GM23248 (cell line): ENCODE measurements at regions not wholly inside any gene's neighbourhood (a gene's known extent, or its start where the extent isn't known, plus 50 kb on each side); places are given as distances from the start of the nearest gene placed in this dataset.

Source experiments
- DNase-seq: peaks from one replicate; pipeline ENCODE4 v3.0.0-alpha.2; 2015
- H2AFZ ChIP-seq: fragments of 200-600 bp; sonication (generic); 2 replicates; pipeline ENCODE4 v1.6.1; 2016; ENCODE audit warnings: antibody characterized with exemption
- H3F3A ChIP-seq: fragments of 200-600 bp; sonication (generic); 2 replicates; pipeline ENCODE4 v1.6.1; 2016; ENCODE audit warnings: mild to moderate bottlenecking, antibody characterized with exemption, mixed run types; ENCODE audit not compliant: insufficient read depth
- H3K27ac ChIP-seq: fragments of 200-600 bp; sonication (generic); 2 replicates; pipeline ENCODE4 v1.5.1; 2016; ENCODE audit warnings: mild to moderate bottlenecking
- H3K27me3 ChIP-seq: fragments of 200-600 bp; sonication (generic); replicated peaks from 2 replicates; pipeline ENCODE4 v1.6.1; 2016; ENCODE audit warnings: mild to moderate bottlenecking; ENCODE audit not compliant: insufficient read depth
- H3K36me3 ChIP-seq: fragments of 200-600 bp; sonication (generic); 2 replicates; pipeline ENCODE4 v1.6.1; 2016; ENCODE audit warnings: low read depth, mild to moderate bottlenecking
- H3K4me1 ChIP-seq: fragments of 200-600 bp; sonication (generic); 2 replicates; pipeline ENCODE4 v1.6.1; 2016; ENCODE audit warnings: mild to moderate bottlenecking; ENCODE audit not compliant: insufficient read depth
- H3K4me2 ChIP-seq: fragments of 200-600 bp; sonication (generic); one replicate; pipeline ENCODE4 v1.6.1; 2016; ENCODE audit warnings: mild to moderate bottlenecking; ENCODE audit not compliant: unreplicated experiment
- H3K4me3 ChIP-seq: fragments of 200-600 bp; sonication (generic); 2 replicates; pipeline ENCODE4 v1.5.1; 2016; ENCODE audit warnings: mild to moderate bottlenecking
- H3K79me2 ChIP-seq: fragments of 200-600 bp; sonication (generic); 2 replicates; pipeline ENCODE4 v1.6.1; 2016; ENCODE audit warnings: mild to moderate bottlenecking; ENCODE audit not compliant: insufficient read depth
- H3K9ac ChIP-seq: fragments of 200-600 bp; sonication (generic); 2 replicates; pipeline ENCODE4 v1.6.1; 2016; ENCODE audit warnings: mild to moderate bottlenecking
- H3K9me2 ChIP-seq: fragments of 200-600 bp; sonication (generic); 2 replicates; pipeline ENCODE4 v1.6.1; 2016; ENCODE audit warnings: mixed run types, mild to moderate bottlenecking, moderate library complexity; ENCODE audit not compliant: insufficient read depth
- H3K9me3 ChIP-seq: fragments of 200-600 bp; sonication (generic); one replicate; pipeline ENCODE4 v1.6.1; 2017; ENCODE audit warnings: low read depth
- H4K20me1 ChIP-seq: fragments of 200-600 bp; sonication (generic); 2 replicates; pipeline ENCODE4 v1.6.0; 2016; ENCODE audit not compliant: insufficient read depth
- EZH2 ChIP-seq: fragments of 200-600 bp; sonication (generic); IDR thresholded peaks from 2 replicates; pipeline ENCODE4 v1.6.1; 2018; ENCODE audit warnings: antibody characterized with exemption, mild to moderate bottlenecking; ENCODE audit not compliant: insufficient read depth, poor library complexity, severe bottlenecking
- EZH2phosphoT487 ChIP-seq: fragments of 200-600 bp; sonication (generic); IDR thresholded peaks from 2 replicates; pipeline ENCODE4 v1.6.1; 2018; ENCODE audit warnings: antibody characterized with exemption, moderate library complexity, mild to moderate bottlenecking, low read depth; ENCODE audit not compliant: insufficient read depth
- WGBS, 2 experiments: methylation state at CpG; one replicate each; pipeline ENCODE4 v1.1.6; 2015 to 2017; ENCODE audit warnings: low lambda C conversion rate in 2 of 2, low coverage in 1 of 2; ENCODE audit errors: missing lambda C conversion rate in 2 of 2; 5-methylcytosine and 5-hydroxymethylcytosine counted together
- in situ Hi-C: fragments of 300-500 bp; cut with MboI; formaldehyde crosslinking; loops from 2 replicates; pipeline ENCODE4 v1.15.0; 2020

GRCh38 chr2:125642032-125642431 is 1013.9 kb upstream of the GYPC start:
- in situ Hi-C loops: no loop called here
- Histone ChIP-seq H4K20me1 (no peaks in the 10 kb centered on the region), H3K4me2 (no peak overlapping the region), H3K9me3 (peaks cover 2% of the 10 kb centered on the region), H3F3A (no peaks in the 10 kb centered on the region), H3K9me2 (no peaks in the 10 kb centered on the region), H3K36me3 (no peaks in the 10 kb centered on the region), H3K27ac (no peak overlapping the region), H3K4me3 (no peak overlapping the region), H2AFZ (no peak overlapping the region), H3K4me1 (no peaks in the 10 kb centered on the region), H3K27me3 (no peaks in the 10 kb centered on the region), H3K9ac (no peak overlapping the region), H3K79me2 (no peaks in the 10 kb centered on the region)
- 36 to 42% methylated on average over 2 of the region's 2 CpGs for WGBS, 2 experiments
- TF ChIP-seq EZH2phosphoT487 (no peak), EZH2 (no peak)
- DNase-seq: no peak

DNA sequence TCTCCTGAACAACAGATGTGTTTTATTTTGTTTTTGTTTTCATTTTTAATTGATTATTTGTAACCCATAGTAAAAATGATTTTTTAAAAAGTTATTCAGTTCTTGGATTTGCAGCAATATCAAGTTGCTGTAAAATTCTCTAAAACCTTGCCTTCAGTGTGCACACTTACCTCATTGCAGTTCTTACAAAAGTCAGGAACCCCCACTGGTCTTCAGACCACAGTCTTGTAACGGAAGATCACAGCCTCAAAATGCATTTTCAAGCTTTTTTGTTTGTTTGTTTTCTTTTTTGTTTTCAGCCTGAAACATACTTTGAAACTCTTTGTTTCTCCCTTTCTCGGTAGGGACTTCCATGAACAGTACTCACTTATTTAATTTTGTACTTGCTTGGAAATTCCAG is 1012.8 kb upstream of the GYPC start:
- TF ChIP-seq EZH2phosphoT487 (no peak), EZH2 (no peak)
- Histone ChIP-seq H2AFZ (no peak overlapping the region), H3K4me1 (no peaks in the 10 kb centered on the region), H3K9ac (no peak overlapping the region), H3K4me2 (no peak overlapping the region), H3K79me2 (no peaks in the 10 kb centered on the region), H4K20me1 (no peaks in the 10 kb centered on the region), H3K36me3 (no peaks in the 10 kb centered on the region), H3K27me3 (no peaks in the 10 kb centered on the region), H3K27ac (no peak overlapping the region), H3K9me2 (no peaks in the 10 kb centered on the region), H3F3A (no peaks in the 10 kb centered on the region), H3K4me3 (no peak overlapping the region), H3K9me3 (peaks cover 2% of the 10 kb centered on the region)
- 0% methylated on average over 2 of the region's 2 CpGs for WGBS, 2 experiments
- DNase-seq: no peak
- in situ Hi-C loops: no loop called here

DNA sequence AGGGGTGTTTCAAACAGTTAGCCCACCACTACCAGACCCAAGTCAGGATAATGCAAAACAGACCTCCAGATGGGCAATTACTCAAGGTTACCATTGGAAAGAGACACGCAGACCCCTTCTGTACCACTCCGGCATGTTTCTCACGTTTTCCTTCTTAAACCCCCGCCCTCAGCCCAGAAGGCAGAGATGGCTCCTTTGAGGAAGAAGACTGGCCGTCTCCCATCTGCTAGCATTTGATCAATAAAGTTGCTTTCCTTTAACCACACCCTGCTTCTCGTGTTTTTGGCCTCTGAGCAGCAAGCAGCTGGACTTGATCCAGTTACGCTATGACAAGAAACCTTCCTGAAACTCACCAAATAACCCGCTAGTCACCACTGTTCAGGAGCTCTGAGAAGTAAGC is 1012.4 kb upstream of the GYPC start:
- H3K4me3 ChIP-seq: no peak overlapping the region
- no peaks in the 10 kb centered on the region for H3K27me3 ChIP-seq
- H3K4me2 ChIP-seq: no peak overlapping the region
- WGBS, 2 experiments: 2% methylated on average over 8 of the region's 8 CpGs
- H4K20me1 ChIP-seq: no peaks in the 10 kb centered on the region
- H3K36me3 ChIP-seq: no peaks in the 10 kb centered on the region
- TF ChIP-seq EZH2phosphoT487 (no peak), EZH2 (no peak)
- no peak overlapping the region for H2AFZ ChIP-seq
- peaks cover 2% of the 10 kb centered on the region for H3K9me3 ChIP-seq
- H3K79me2 ChIP-seq: no peaks in the 10 kb centered on the region
- H3K9ac ChIP-seq: no peak overlapping the region
- DNase-seq: no peak
- no peak overlapping the region for H3K27ac ChIP-seq
- no peaks in the 10 kb centered on the region for H3F3A ChIP-seq
- no peaks in the 10 kb centered on the region for H3K4me1 ChIP-seq
- no peaks in the 10 kb centered on the region for H3K9me2 ChIP-seq
- in situ Hi-C loops: no loop called here

DNA sequence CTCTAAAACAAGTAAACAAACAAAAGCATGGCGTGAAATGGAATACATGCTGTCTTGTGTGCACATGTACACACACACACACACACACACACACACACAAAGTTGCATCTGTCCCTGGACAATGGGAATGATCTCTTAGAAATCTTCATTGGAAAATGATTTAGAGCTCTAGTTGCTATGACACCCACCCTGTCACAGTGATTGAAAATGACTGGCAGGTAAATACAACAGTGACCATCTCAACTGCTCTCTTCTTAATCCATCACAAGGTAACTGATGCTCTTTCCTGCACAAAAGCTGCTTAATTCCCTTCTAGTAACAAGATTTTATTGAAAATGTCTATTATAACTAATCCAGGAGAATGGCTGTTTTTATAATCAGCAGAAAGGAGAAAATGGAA is 1011.7 kb upstream of the GYPC start:
- H3K36me3 ChIP-seq: no peaks in the 10 kb centered on the region
- in situ Hi-C loops: no loop called here
- TF ChIP-seq EZH2 (no peak), EZH2phosphoT487 (no peak)
- no peak for DNase-seq
- H3K4me3 ChIP-seq: no peak overlapping the region
- H3F3A ChIP-seq: no peaks in the 10 kb centered on the region
- no peaks in the 10 kb centered on the region for H3K4me1 ChIP-seq
- H3K79me2 ChIP-seq: no peaks in the 10 kb centered on the region
- H4K20me1 ChIP-seq: no peaks in the 10 kb centered on the region
- H3K27ac ChIP-seq: no peak overlapping the region
- H3K9me2 ChIP-seq: no peaks in the 10 kb centered on the region
- H3K4me2 ChIP-seq: no peak overlapping the region
- peaks cover 2% of the 10 kb centered on the region for H3K9me3 ChIP-seq
- no peak overlapping the region for H3K9ac ChIP-seq
- no peak overlapping the region for H2AFZ ChIP-seq
- 12 to 38% methylated on average over 1 of the region's 1 CpG for WGBS, 2 experiments
- H3K27me3 ChIP-seq: no peaks in the 10 kb centered on the region

DNA sequence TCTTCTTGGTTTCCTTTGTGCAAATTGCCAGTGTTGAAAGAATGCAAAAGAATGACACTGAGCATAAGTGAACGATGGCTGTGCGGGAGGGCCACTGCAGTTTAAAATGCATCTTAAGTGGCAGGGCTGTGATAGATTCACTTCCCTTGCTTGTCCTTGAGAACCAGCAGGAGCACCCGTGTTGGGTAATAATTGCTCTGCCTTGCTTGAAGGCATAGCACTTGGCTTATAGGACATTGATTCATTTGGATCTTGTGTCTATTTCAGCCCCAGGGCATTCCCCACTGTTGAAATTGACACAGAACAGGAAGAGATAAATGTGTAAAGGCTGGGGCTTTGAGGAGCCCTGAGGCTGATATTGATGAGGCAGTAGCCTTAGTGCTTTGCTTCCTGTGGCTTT is 1003.7 kb upstream of the GYPC start:
- Histone ChIP-seq H3K36me3 (no peaks in the 10 kb centered on the region), H3K79me2 (no peaks in the 10 kb centered on the region), H3K27me3 (no peaks in the 10 kb centered on the region), H3K4me3 (no peak overlapping the region), H3K4me2 (no peak overlapping the region), H3K9me2 (no peaks in the 10 kb centered on the region), H2AFZ (no peak overlapping the region), H3F3A (no peaks in the 10 kb centered on the region), H3K4me1 (no peaks in the 10 kb centered on the region), H3K27ac (no peak overlapping the region), H4K20me1 (no peaks in the 10 kb centered on the region), H3K9me3 (no peaks in the 10 kb centered on the region), H3K9ac (no peak overlapping the region)
- in situ Hi-C loops: no loop called here
- WGBS, 2 experiments: 33 to 51% methylated on average over 3 of the region's 3 CpGs
- TF ChIP-seq EZH2phosphoT487: no peak
- no peak for TF ChIP-seq EZH2
- no peak for DNase-seq
